DOHH2 (cell line): ENCODE measurements at regions not wholly inside any gene's neighbourhood (a gene's known extent, or its start where the extent isn't known, plus 50 kb on each side); places are given as distances from the start of the nearest gene placed in this dataset.

ENCODE experiments used
- H3F3A ChIP-seq: fragments of 200-600 bp; sonication (generic), shearing (Covaris generic); 2 replicates; pipeline ENCODE4 v1.6.0; 2016; ENCODE audit warnings: antibody characterized with exemption, mild to moderate bottlenecking; ENCODE audit not compliant: control insufficient read depth, insufficient read depth
- H3K27ac ChIP-seq: fragments of 200-600 bp; sonication (generic); 2 replicates; pipeline ENCODE4 v1.5.1; 2014; ENCODE audit warnings: low read depth, mild to moderate bottlenecking, low read length, moderate library complexity
- H3K27me3 ChIP-seq: fragments of 200-600 bp; sonication (generic); 2 replicates; pipeline ENCODE4 v1.6.1; 2014; ENCODE audit warnings: mild to moderate bottlenecking, low read length, mixed read lengths; ENCODE audit not compliant: control insufficient read depth
- H3K36me3 ChIP-seq: fragments of 200-600 bp; sonication (generic); 2 replicates; pipeline ENCODE4 v1.6.1; 2014; ENCODE audit warnings: mild to moderate bottlenecking, low read length, moderate library complexity, mixed read lengths; ENCODE audit not compliant: control insufficient read depth
- H3K4me1 ChIP-seq: fragments of 200-600 bp; sonication (generic); 2 replicates; pipeline ENCODE4 v1.6.1; 2014; ENCODE audit warnings: mild to moderate bottlenecking, low read length, mixed read lengths; ENCODE audit not compliant: control insufficient read depth
- H3K4me2 ChIP-seq: fragments of 200-600 bp; sonication (generic); 2 replicates; pipeline ENCODE4 v1.6.0; 2014; ENCODE audit warnings: mild to moderate bottlenecking, low read length, moderate library complexity
- H3K4me3 ChIP-seq: fragments of 200-600 bp; sonication (generic); 2 replicates; pipeline ENCODE4 v1.5.1; 2014; ENCODE audit warnings: mild to moderate bottlenecking, low read length, mixed read lengths
- H3K79me2 ChIP-seq: fragments of 200-600 bp; sonication (generic); 2 replicates; pipeline ENCODE4 v1.6.1; 2014; ENCODE audit warnings: mild to moderate bottlenecking, low read length, mixed read lengths; ENCODE audit not compliant: control insufficient read depth
- H3K9me2 ChIP-seq: fragments of 200-600 bp; sonication (generic); replicated peaks from 2 replicates; pipeline ENCODE4 v1.6.1; 2014; ENCODE audit warnings: mild to moderate bottlenecking, low read length, mixed read lengths; ENCODE audit not compliant: control insufficient read depth
- H3K9me3 ChIP-seq: fragments of 200-600 bp; sonication (generic); 2 replicates; pipeline ENCODE4 v1.6.1; 2014; ENCODE audit warnings: antibody characterized with exemption, low read length, mixed read lengths; ENCODE audit not compliant: control insufficient read depth, insufficient read depth
- H4K20me1 ChIP-seq: fragments of 200-600 bp; sonication (generic); 2 replicates; pipeline ENCODE4 v1.6.0; 2014; ENCODE audit warnings: low read depth, mild to moderate bottlenecking, antibody characterized with exemption, low read length, moderate library complexity; ENCODE audit not compliant: control insufficient read depth, insufficient read depth
- CTCF ChIP-seq: fragments of 200-600 bp; sonication (generic); IDR thresholded peaks from one replicate; pipeline ENCODE4 v1.5.1; 2014; ENCODE audit warnings: antibody characterized with exemption, mild to moderate bottlenecking, low read depth, low read length; ENCODE audit not compliant: poor library complexity, severe bottlenecking
- EZH2phosphoT487 ChIP-seq: fragments of 200-600 bp; sonication (generic); IDR thresholded peaks from 2 replicates; pipeline ENCODE4 v1.6.1; 2017; ENCODE audit warnings: borderline replicate concordance, mild to moderate bottlenecking, antibody characterized with exemption, low read length, moderate library complexity, mixed read lengths

GRCh38 chr1:34690269-34690668 is 64.6 kb upstream of the GJB5 start:
- no peak overlapping the region for H3K4me2 ChIP-seq
- 0 out of 2 replicates have a peak, but pooled peaks cover 5% of the 10 kb centered on the region for H3K27me3 ChIP-seq
- H3K36me3 ChIP-seq = no peaks in the 10 kb centered on the region
- no peaks in the 10 kb centered on the region for H3K4me1 ChIP-seq
- H3K9me3 ChIP-seq = no peaks in the 10 kb centered on the region
- H3K27ac ChIP-seq = no peak overlapping the region
- no peak overlapping the region for H3K4me3 ChIP-seq
- no peak for TF ChIP-seq CTCF
- no peaks in the 10 kb centered on the region for H4K20me1 ChIP-seq
- no peaks in the 10 kb centered on the region for H3K79me2 ChIP-seq
- H3F3A ChIP-seq = no peaks in the 10 kb centered on the region
- H3K9me2 ChIP-seq = no peaks in the 10 kb centered on the region

GRCh38 chr1:34693081-34693480 is 61.8 kb upstream of the GJB5 start:
- no peak overlapping the region for H3K27ac ChIP-seq
- H4K20me1 ChIP-seq = no peaks in the 10 kb centered on the region
- H3K9me3 ChIP-seq = no peaks in the 10 kb centered on the region
- H3K4me2 ChIP-seq = no peak overlapping the region
- no peaks in the 10 kb centered on the region for H3K9me2 ChIP-seq
- no peaks in the 10 kb centered on the region for H3K4me1 ChIP-seq
- no peak overlapping the region for H3K4me3 ChIP-seq
- no peaks in the 10 kb centered on the region for H3K27me3 ChIP-seq
- TF ChIP-seq CTCF (no peak), EZH2phosphoT487 (no peak)
- H3F3A ChIP-seq = no peaks in the 10 kb centered on the region
- no peaks in the 10 kb centered on the region for H3K36me3 ChIP-seq
- H3K79me2 ChIP-seq = no peaks in the 10 kb centered on the region

GRCh38 chr1:34694383-34694782 is 60.5 kb upstream of the GJB5 start:
- Histone ChIP-seq H3K79me2 (no peaks in the 10 kb centered on the region), H3K27me3 (no peaks in the 10 kb centered on the region), H3K4me3 (no peak overlapping the region), H3K36me3 (no peaks in the 10 kb centered on the region), H3K4me2 (no peak overlapping the region), H4K20me1 (no peaks in the 10 kb centered on the region), H3K9me3 (no peaks in the 10 kb centered on the region), H3F3A (no peaks in the 10 kb centered on the region), H3K9me2 (no peaks in the 10 kb centered on the region), H3K4me1 (no peaks in the 10 kb centered on the region), H3K27ac (no peak overlapping the region)
- TF ChIP-seq CTCF = no peak
- TF ChIP-seq EZH2phosphoT487 = no peak

GRCh38 chr1:34695580-34695979 is 59.3 kb upstream of the GJB5 start:
- no peak for TF ChIP-seq CTCF
- no peak for TF ChIP-seq EZH2phosphoT487
- H4K20me1 ChIP-seq = no peaks in the 10 kb centered on the region
- H3K4me2 ChIP-seq = no peak overlapping the region
- H3K9me3 ChIP-seq = no peaks in the 10 kb centered on the region
- no peaks in the 10 kb centered on the region for H3K79me2 ChIP-seq
- H3K9me2 ChIP-seq = no peaks in the 10 kb centered on the region
- no peak overlapping the region for H3K27ac ChIP-seq
- no peaks in the 10 kb centered on the region for H3K36me3 ChIP-seq
- no peaks in the 10 kb centered on the region for H3K27me3 ChIP-seq
- no peaks in the 10 kb centered on the region for H3K4me1 ChIP-seq
- H3F3A ChIP-seq = no peaks in the 10 kb centered on the region
- H3K4me3 ChIP-seq = no peak overlapping the region
